GM23338 (cell line): ENCODE measurements at regions not wholly inside any gene's neighbourhood (a gene's known extent, or its start where the extent isn't known, plus 50 kb on each side); places are given as distances from the start of the nearest gene placed in this dataset.

Source experiments
- ATAC-seq: fragments of 200-7000 bp; cut with Tn5 transposase; 3 replicates; pipeline ENCODE4 v1.9.1; 2020
- DNase-seq: peaks from one replicate; pipeline ENCODE4 v3.0.0-alpha.2; 2015; ENCODE audit warnings: low spot score
- H2AFZ ChIP-seq: fragments of 200-600 bp; sonication (generic); 2 replicates; pipeline ENCODE4 v1.8.0; 2016; ENCODE audit warnings: antibody characterized with exemption, mild to moderate bottlenecking, moderate library complexity
- H3F3A ChIP-seq: fragments of 200-600 bp; sonication (generic); replicated peaks from 2 replicates; pipeline ENCODE4 v1.8.0; 2017; ENCODE audit warnings: antibody characterized with exemption, mixed run types, low read depth
- H3K27ac ChIP-seq: fragments of 200-600 bp; sonication (generic); 2 replicates; pipeline ENCODE4 v1.6.1; 2016; ENCODE audit warnings: low read depth
- H3K27me3 ChIP-seq: fragments of 200-600 bp; sonication (generic); 2 replicates; pipeline ENCODE4 v1.8.0; 2016; ENCODE audit warnings: mild to moderate bottlenecking, mixed run types, moderate library complexity; ENCODE audit not compliant: insufficient read depth
- H3K36me3 ChIP-seq: fragments of 200-600 bp; sonication (generic); 2 replicates; pipeline ENCODE4 v1.8.0; 2016; ENCODE audit warnings: mild to moderate bottlenecking; ENCODE audit not compliant: insufficient read depth
- H3K4me1 ChIP-seq: fragments of 200-600 bp; sonication (generic); 2 replicates; pipeline ENCODE4 v1.8.0; 2016; ENCODE audit warnings: mild to moderate bottlenecking, moderate library complexity; ENCODE audit not compliant: insufficient read depth
- H3K4me2 ChIP-seq: fragments of 200-600 bp; sonication (generic); 2 replicates; pipeline ENCODE4 v1.7.1; 2017; ENCODE audit warnings: mixed run types
- H3K4me3 ChIP-seq: fragments of 200-600 bp; sonication (generic); 2 replicates; pipeline ENCODE4 v1.6.1; 2016; ENCODE audit warnings: mixed run types
- H3K79me2 ChIP-seq: fragments of 200-600 bp; sonication (generic); replicated peaks from 2 replicates; pipeline ENCODE4 v1.8.0; 2017; ENCODE audit warnings: mild to moderate bottlenecking; ENCODE audit not compliant: insufficient read depth
- H3K9me2 ChIP-seq: fragments of 200-600 bp; sonication (generic); 2 replicates; pipeline ENCODE4 v1.8.0; 2017; ENCODE audit not compliant: insufficient read depth
- H4K20me1 ChIP-seq: fragments of 200-600 bp; sonication (generic); replicated peaks from 2 replicates; pipeline ENCODE4 v1.8.0; 2017; ENCODE audit warnings: mild to moderate bottlenecking; ENCODE audit not compliant: insufficient read depth
- H3K27ac Mint-ChIP-seq: 2 replicates; pipeline ENCODE4 v1.8.0; 2020; ENCODE audit warnings: inconsistent platforms, mild to moderate bottlenecking, moderate library complexity, mixed read lengths
- H3K27me3 Mint-ChIP-seq: 3 replicates; pipeline ENCODE4 v1.8.0; 2022; ENCODE audit warnings: low read depth, mild to moderate bottlenecking, moderate library complexity, mixed read lengths, inconsistent platforms; ENCODE audit not compliant: insufficient read depth, poor library complexity
- H3K36me3 Mint-ChIP-seq: 3 replicates; pipeline ENCODE4 v1.8.0; 2021; ENCODE audit warnings: low read depth, mild to moderate bottlenecking, inconsistent platforms, moderate library complexity, mixed read lengths
- H3K4me1 Mint-ChIP-seq: 3 replicates; pipeline ENCODE4 v1.8.0; 2020; ENCODE audit warnings: mild to moderate bottlenecking, inconsistent platforms, mixed read lengths
- H3K4me3 Mint-ChIP-seq: 3 replicates; pipeline ENCODE4 v1.8.0; 2021; ENCODE audit warnings: moderate library complexity, mild to moderate bottlenecking, inconsistent platforms, mixed read lengths
- H3K9me3 Mint-ChIP-seq: 3 replicates; pipeline ENCODE4 v1.8.0; 2020; ENCODE audit warnings: moderate library complexity, mild to moderate bottlenecking, inconsistent platforms, mixed read lengths
- CREB1 ChIP-seq: fragments of 250-450 bp; sonication (Bioruptor Pico); IDR thresholded peaks from 2 replicates; pipeline ENCODE4 v1.5.0; 2020; ENCODE audit warnings: low read depth, mild to moderate bottlenecking, moderate library complexity
- EZH2 ChIP-seq: fragments of 200-600 bp; sonication (generic); IDR thresholded peaks from one replicate; pipeline ENCODE4 v1.8.0; 2017; ENCODE audit warnings: antibody characterized with exemption, mild to moderate bottlenecking, low read depth; ENCODE audit not compliant: unreplicated experiment
- EZH2phosphoT487 ChIP-seq: fragments of 200-600 bp; sonication (generic); IDR thresholded peaks from one replicate; pipeline ENCODE4 v1.8.1; 2018; ENCODE audit warnings: antibody characterized with exemption; ENCODE audit not compliant: unreplicated experiment
- JUNB ChIP-seq: IDR thresholded peaks from one replicate; pipeline ENCODE4 v1.6.1; 2016; ENCODE audit warnings: antibody characterized with exemption; ENCODE audit not compliant: unreplicated experiment
- NANOG ChIP-seq: IDR thresholded peaks from 2 replicates; pipeline ENCODE4 v1.6.1; 2016; ENCODE audit warnings: antibody characterized with exemption, borderline replicate concordance
- POLR2AphosphoS5 ChIP-seq: IDR thresholded peaks from 2 replicates; pipeline ENCODE4 v1.6.1; 2016; ENCODE audit warnings: antibody characterized with exemption, low read depth
- STAT1 ChIP-seq: IDR thresholded peaks from one replicate; pipeline ENCODE4 v1.6.1; 2016; ENCODE audit warnings: antibody characterized with exemption; ENCODE audit not compliant: unreplicated experiment
- ZNF114 ChIP-seq: fragments of 250-450 bp; sonication (Bioruptor Pico); IDR thresholded peaks from 2 replicates; pipeline ENCODE4 v1.5.0; 2020; ENCODE audit warnings: mild to moderate bottlenecking, moderate library complexity
- ZNF331 ChIP-seq: fragments of 250-450 bp; sonication (Bioruptor Pico); IDR thresholded peaks from 2 replicates; pipeline ENCODE4 v1.5.0; 2020; ENCODE audit warnings: low read depth, mild to moderate bottlenecking, moderate library complexity
- TF ChIP-seq, protein P1 (sequence below), 2 experiments: fragments of 200-600 bp in 1 of 2; sonication (generic) in 1 of 2; conservative IDR thresholded peaks; 2 replicates each; pipeline versions ENCODE4 v1.5.1 to v1.6.1; 2016 to 2017; ENCODE audit warnings: antibody characterized with exemption in 2 of 2, low read depth in 2 of 2, mild to moderate bottlenecking in 2 of 2, moderate library complexity in 1 of 2
- TF ChIP-seq, protein P2 (sequence below): IDR thresholded peaks from 2 replicates; pipeline ENCODE4 v1.6.1; 2016; ENCODE audit warnings: antibody characterized with exemption
- TF ChIP-seq, protein P3 (sequence below): IDR thresholded peaks from one replicate; pipeline ENCODE4 v1.6.1; 2018; ENCODE audit warnings: antibody characterized with exemption; ENCODE audit not compliant: unreplicated experiment
- TF ChIP-seq, protein P4 (sequence below): fragments of 250-450 bp; sonication (Bioruptor Pico); IDR thresholded peaks from 2 replicates; pipeline ENCODE4 v1.5.0; 2020; ENCODE audit warnings: mild to moderate bottlenecking, moderate library complexity

DNA sequence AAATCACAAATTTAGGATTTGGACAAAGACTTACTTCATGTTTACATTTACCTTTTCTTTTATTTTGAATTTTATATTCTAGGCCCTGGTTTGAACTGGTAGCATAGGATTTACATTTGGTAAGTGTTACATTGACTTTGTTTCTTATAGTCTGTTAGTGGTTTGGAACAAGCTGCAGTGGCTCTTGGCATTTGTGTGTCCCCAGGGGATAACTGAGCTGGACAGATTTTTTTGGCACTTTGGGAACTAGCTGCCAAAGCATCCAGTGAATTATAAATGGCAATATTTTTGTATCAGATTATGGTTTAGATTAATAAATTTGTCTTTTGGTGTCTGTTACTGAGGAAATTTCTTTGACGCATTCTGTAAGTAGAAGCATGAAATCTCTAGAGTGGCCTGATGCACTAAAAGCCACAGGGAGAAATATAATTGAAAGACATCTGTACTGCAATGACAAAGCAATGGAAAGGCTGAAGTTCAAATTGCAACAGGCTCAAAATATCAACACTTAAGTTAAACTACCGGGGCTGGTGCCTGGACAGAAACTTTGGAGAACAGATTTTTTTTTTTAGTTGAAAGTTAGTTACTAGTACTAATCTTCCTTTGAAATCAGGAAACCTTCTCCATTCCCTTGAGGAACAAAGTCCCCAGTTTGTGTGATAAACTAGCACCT is 107.6 kb upstream of the PLCXD3 start:
- Histone ChIP-seq H3K27me3 (no peaks in the 10 kb centered on the region), H3K36me3 (no peaks in the 10 kb centered on the region), H3F3A (no peaks in the 10 kb centered on the region), H4K20me1 (no peaks in the 10 kb centered on the region), H2AFZ (no peak overlapping the region), H3K27ac (no peak overlapping the region), H3K4me3 (no peak overlapping the region), H3K9me2 (peaks cover 6% of the 10 kb centered on the region; the same call in 1 of the 2 replicates), H3K4me1 (no peaks in the 10 kb centered on the region), H3K79me2 (no peaks in the 10 kb centered on the region), H3K4me2 (no peak overlapping the region)
- Mint-ChIP-seq H3K27ac (no peak overlapping the region), H3K9me3 (no peaks in the 10 kb centered on the region), H3K27me3 (peaks cover 2% of the 10 kb centered on the region), H3K4me1 (no peaks in the 10 kb centered on the region), H3K36me3 (no peaks in the 10 kb centered on the region), H3K4me3 (no peak overlapping the region)
- no peak for ATAC-seq
- DNase-seq, result no peak
- no peak for TF ChIP-seq EZH2phosphoT487
- no peak for TF ChIP-seq CREB1 (CRISPR knock-in tag)
- TF ChIP-seq, protein P1, sequence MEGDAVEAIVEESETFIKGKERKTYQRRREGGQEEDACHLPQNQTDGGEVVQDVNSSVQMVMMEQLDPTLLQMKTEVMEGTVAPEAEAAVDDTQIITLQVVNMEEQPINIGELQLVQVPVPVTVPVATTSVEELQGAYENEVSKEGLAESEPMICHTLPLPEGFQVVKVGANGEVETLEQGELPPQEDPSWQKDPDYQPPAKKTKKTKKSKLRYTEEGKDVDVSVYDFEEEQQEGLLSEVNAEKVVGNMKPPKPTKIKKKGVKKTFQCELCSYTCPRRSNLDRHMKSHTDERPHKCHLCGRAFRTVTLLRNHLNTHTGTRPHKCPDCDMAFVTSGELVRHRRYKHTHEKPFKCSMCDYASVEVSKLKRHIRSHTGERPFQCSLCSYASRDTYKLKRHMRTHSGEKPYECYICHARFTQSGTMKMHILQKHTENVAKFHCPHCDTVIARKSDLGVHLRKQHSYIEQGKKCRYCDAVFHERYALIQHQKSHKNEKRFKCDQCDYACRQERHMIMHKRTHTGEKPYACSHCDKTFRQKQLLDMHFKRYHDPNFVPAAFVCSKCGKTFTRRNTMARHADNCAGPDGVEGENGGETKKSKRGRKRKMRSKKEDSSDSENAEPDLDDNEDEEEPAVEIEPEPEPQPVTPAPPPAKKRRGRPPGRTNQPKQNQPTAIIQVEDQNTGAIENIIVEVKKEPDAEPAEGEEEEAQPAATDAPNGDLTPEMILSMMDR (conservative IDR thresholded peaks at IDR 0.05; ENCODE audit: low read depth in 2 of 2), result no peak
- no peak for TF ChIP-seq STAT1
- TF ChIP-seq ZNF114, result no peak
- no peak for TF ChIP-seq POLR2AphosphoS5
- TF ChIP-seq JUNB, result no peak
- TF ChIP-seq ZNF331 (CRISPR knock-in tag), result no peak
- TF ChIP-seq, protein P2, sequence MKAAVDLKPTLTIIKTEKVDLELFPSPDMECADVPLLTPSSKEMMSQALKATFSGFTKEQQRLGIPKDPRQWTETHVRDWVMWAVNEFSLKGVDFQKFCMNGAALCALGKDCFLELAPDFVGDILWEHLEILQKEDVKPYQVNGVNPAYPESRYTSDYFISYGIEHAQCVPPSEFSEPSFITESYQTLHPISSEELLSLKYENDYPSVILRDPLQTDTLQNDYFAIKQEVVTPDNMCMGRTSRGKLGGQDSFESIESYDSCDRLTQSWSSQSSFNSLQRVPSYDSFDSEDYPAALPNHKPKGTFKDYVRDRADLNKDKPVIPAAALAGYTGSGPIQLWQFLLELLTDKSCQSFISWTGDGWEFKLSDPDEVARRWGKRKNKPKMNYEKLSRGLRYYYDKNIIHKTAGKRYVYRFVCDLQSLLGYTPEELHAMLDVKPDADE, result no peak
- TF ChIP-seq EZH2, result no peak
- TF ChIP-seq, protein P3, sequence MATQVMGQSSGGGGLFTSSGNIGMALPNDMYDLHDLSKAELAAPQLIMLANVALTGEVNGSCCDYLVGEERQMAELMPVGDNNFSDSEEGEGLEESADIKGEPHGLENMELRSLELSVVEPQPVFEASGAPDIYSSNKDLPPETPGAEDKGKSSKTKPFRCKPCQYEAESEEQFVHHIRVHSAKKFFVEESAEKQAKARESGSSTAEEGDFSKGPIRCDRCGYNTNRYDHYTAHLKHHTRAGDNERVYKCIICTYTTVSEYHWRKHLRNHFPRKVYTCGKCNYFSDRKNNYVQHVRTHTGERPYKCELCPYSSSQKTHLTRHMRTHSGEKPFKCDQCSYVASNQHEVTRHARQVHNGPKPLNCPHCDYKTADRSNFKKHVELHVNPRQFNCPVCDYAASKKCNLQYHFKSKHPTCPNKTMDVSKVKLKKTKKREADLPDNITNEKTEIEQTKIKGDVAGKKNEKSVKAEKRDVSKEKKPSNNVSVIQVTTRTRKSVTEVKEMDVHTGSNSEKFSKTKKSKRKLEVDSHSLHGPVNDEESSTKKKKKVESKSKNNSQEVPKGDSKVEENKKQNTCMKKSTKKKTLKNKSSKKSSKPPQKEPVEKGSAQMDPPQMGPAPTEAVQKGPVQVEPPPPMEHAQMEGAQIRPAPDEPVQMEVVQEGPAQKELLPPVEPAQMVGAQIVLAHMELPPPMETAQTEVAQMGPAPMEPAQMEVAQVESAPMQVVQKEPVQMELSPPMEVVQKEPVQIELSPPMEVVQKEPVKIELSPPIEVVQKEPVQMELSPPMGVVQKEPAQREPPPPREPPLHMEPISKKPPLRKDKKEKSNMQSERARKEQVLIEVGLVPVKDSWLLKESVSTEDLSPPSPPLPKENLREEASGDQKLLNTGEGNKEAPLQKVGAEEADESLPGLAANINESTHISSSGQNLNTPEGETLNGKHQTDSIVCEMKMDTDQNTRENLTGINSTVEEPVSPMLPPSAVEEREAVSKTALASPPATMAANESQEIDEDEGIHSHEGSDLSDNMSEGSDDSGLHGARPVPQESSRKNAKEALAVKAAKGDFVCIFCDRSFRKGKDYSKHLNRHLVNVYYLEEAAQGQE, result no peak
- no peak for TF ChIP-seq NANOG
- TF ChIP-seq, protein P4, sequence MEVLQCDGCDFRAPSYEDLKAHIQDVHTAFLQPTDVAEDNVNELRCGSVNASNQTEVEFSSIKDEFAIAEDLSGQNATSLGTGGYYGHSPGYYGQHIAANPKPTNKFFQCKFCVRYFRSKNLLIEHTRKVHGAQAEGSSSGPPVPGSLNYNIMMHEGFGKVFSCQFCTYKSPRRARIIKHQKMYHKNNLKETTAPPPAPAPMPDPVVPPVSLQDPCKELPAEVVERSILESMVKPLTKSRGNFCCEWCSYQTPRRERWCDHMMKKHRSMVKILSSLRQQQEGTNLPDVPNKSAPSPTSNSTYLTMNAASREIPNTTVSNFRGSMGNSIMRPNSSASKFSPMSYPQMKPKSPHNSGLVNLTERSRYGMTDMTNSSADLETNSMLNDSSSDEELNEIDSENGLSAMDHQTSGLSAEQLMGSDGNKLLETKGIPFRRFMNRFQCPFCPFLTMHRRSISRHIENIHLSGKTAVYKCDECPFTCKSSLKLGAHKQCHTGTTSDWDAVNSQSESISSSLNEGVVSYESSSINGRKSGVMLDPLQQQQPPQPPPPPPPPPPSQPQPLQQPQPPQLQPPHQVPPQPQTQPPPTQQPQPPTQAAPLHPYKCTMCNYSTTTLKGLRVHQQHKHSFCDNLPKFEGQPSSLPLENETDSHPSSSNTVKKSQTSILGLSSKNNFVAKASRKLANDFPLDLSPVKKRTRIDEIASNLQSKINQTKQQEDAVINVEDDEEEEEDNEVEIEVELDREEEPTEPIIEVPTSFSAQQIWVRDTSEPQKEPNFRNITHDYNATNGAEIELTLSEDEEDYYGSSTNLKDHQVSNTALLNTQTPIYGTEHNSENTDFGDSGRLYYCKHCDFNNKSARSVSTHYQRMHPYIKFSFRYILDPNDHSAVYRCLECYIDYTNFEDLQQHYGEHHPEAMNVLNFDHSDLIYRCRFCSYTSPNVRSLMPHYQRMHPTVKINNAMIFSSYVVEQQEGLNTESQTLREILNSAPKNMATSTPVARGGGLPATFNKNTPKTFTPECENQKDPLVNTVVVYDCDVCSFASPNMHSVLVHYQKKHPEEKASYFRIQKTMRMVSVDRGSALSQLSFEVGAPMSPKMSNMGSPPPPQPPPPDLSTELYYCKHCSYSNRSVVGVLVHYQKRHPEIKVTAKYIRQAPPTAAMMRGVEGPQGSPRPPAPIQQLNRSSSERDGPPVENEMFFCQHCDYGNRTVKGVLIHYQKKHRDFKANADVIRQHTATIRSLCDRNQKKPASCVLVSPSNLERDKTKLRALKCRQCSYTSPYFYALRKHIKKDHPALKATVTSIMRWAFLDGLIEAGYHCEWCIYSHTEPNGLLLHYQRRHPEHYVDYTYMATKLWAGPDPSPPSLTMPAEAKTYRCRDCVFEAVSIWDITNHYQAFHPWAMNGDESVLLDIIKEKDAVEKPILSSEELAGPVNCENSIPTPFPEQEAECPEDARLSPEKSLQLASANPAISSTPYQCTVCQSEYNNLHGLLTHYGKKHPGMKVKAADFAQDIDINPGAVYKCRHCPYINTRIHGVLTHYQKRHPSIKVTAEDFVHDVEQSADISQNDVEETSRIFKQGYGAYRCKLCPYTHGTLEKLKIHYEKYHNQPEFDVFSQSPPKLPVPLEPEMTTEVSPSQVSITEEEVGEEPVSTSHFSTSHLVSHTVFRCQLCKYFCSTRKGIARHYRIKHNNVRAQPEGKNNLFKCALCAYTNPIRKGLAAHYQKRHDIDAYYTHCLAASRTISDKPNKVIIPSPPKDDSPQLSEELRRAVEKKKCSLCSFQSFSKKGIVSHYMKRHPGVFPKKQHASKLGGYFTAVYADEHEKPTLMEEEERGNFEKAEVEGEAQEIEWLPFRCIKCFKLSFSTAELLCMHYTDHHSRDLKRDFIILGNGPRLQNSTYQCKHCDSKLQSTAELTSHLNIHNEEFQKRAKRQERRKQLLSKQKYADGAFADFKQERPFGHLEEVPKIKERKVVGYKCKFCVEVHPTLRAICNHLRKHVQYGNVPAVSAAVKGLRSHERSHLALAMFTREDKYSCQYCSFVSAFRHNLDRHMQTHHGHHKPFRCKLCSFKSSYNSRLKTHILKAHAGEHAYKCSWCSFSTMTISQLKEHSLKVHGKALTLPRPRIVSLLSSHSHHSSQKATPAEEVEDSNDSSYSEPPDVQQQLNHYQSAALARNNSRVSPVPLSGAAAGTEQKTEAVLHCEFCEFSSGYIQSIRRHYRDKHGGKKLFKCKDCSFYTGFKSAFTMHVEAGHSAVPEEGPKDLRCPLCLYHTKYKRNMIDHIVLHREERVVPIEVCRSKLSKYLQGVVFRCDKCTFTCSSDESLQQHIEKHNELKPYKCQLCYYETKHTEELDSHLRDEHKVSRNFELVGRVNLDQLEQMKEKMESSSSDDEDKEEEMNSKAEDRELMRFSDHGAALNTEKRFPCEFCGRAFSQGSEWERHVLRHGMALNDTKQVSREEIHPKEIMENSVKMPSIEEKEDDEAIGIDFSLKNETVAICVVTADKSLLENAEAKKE (CRISPR knock-in tag), result no peak
